Adrenal gland (tissue), 9 donors: ENCODE measurements at regions not wholly inside any gene's neighbourhood (a gene's known extent, or its start where the extent isn't known, plus 50 kb on each side); places are given as distances from the start of the nearest gene placed in this dataset.

Source experiments
- DNase-seq, 7 donors: peaks; one replicate each; pipeline ENCODE4 v3.0.0-alpha.2; 2019 to 2020
- H3K27ac ChIP-seq, 5 donors: fragments of 200-600 bp; sonication (generic) in 4 of 5; 1 replicate in 3 of 5; 2 replicates in 2 of 5; pipeline versions ENCODE4 v1.5.1 to v1.8.0; 2016 to 2020; ENCODE audit warnings: mild to moderate bottlenecking in 1 of 5
- H3K27me3 ChIP-seq: fragments of 200-600 bp; 2 replicates; pipeline ENCODE4 v1.8.0; 2021
- H3K36me3 ChIP-seq, 2 donors: fragments of 200-600 bp; replicated peaks in 1 of 2; 1 replicate in 1 of 2; 2 replicates in 1 of 2; pipeline versions ENCODE4 v1.5.1 to v1.8.0; 2018 to 2022
- H3K4me1 ChIP-seq, 2 donors: fragments of 200-600 bp; replicated peaks in 1 of 2; 1 replicate in 1 of 2; 2 replicates in 1 of 2; pipeline versions ENCODE4 v1.5.1 to v1.8.0; 2018 to 2021
- H3K4me3 ChIP-seq, 4 donors: fragments of 200-600 bp; sonication (generic) in 3 of 4; one replicate each; pipeline ENCODE4 v1.5.1; 2016 to 2018
- H3K9me3 ChIP-seq, 3 donors: fragments of 200-600 bp; sonication (generic) in 1 of 3; replicated peaks in 1 of 3; 1 replicate in 2 of 3; 2 replicates in 1 of 3; pipeline versions ENCODE4 v1.5.1 to v1.8.0; 2016 to 2021
- POLR2A ChIP-seq, 2 donors: fragments of 450-650 bp; IDR thresholded peaks; one replicate each; pipeline ENCODE4 v1.6.1; 2017; ENCODE audit warnings: antibody characterized with exemption in 2 of 2, mild to moderate bottlenecking in 2 of 2, moderate library complexity in 1 of 2
- WGBS, 4 donors: extraction: QIAGEN DNeasy Blood & Tissue Kit in 2 of 4; methylation state at CpG; one replicate each; pipeline versions ENCODE4 v1.1.5 to v1.1.7; 2013 to 2017; 5-methylcytosine and 5-hydroxymethylcytosine counted together
- intact Hi-C, 2 donors: fragments of 100-400 bp; cut with DNase I; formaldehyde crosslinking; loops; one replicate each; pipeline versions ENCODE4 v1.14.1 to v1.15.0; 2022 to 2023
- TF ChIP-seq, protein P1 (sequence below), 6 experiments: fragments of 450-650 bp in 4 of 6; fragments of 200-600 bp in 2 of 6; sonication (generic) in 1 of 6; IDR thresholded peaks; 1 replicate in 5 of 6; 2 replicates in 1 of 6; pipeline versions ENCODE4 v1.5.1 to v1.8.0; 2016 to 2021; ENCODE audit warnings: antibody characterized with exemption in 6 of 6, mild to moderate bottlenecking in 2 of 6, moderate library complexity in 1 of 6
- donor health status: healthy with polysubstance abuse.
- donor health status: Bipolar disorder and iron deficiency.
- donor health status: DM: yes; HTN: yes; CAD: no.
- donor health status: DM: no; HTN: no; CAD: no.
- donor health status: DM: no; HTN: no; CAD: no.

- Histone ChIP-seq H3K27ac (no peak overlapping the region), H3K27me3 (peaks cover 7% of the 10 kb centered on the region), H3K4me3 (no peak overlapping the region), H3K4me1 (no peaks in the 10 kb centered on the region), H3K36me3 (no peaks in the 10 kb centered on the region), H3K9me3 (no peaks in the 10 kb centered on the region)
- WGBS, 4 donors, result 77 to 91% (median 84%) methylated on average over 1 of the region's 1 CpG
- no peak for DNase-seq
- intact Hi-C loops, result no loop called here
- TF ChIP-seq, protein P1, sequence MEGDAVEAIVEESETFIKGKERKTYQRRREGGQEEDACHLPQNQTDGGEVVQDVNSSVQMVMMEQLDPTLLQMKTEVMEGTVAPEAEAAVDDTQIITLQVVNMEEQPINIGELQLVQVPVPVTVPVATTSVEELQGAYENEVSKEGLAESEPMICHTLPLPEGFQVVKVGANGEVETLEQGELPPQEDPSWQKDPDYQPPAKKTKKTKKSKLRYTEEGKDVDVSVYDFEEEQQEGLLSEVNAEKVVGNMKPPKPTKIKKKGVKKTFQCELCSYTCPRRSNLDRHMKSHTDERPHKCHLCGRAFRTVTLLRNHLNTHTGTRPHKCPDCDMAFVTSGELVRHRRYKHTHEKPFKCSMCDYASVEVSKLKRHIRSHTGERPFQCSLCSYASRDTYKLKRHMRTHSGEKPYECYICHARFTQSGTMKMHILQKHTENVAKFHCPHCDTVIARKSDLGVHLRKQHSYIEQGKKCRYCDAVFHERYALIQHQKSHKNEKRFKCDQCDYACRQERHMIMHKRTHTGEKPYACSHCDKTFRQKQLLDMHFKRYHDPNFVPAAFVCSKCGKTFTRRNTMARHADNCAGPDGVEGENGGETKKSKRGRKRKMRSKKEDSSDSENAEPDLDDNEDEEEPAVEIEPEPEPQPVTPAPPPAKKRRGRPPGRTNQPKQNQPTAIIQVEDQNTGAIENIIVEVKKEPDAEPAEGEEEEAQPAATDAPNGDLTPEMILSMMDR (IDR thresholded peaks at IDR 0.05), result no peak
These were observed 139.2 kb upstream of the AMOT start for GRCh38 chrX:112979879-112980278.

GRCh38 chrX:112968351-112969133, 127.9 kb upstream of the AMOT start:
- H3K27me3 ChIP-seq, result no peaks in the 10 kb centered on the region
- TF ChIP-seq POLR2A (IDR thresholded peaks at IDR 0.05), result no peak
- TF ChIP-seq, protein P1 (IDR thresholded peaks at IDR 0.05), result no peak
- WGBS, 4 donors, result 54 to 86% (median 77%) methylated on average over 2 of the region's 2 CpGs
- H3K36me3 ChIP-seq, result no peaks in the 10 kb centered on the region
- H3K4me1 ChIP-seq, result no peaks in the 10 kb centered on the region
- no peak overlapping the region for H3K27ac ChIP-seq
- intact Hi-C loops, result no loop called here
- no peak for DNase-seq
- no peak overlapping the region for H3K4me3 ChIP-seq
- no peaks in the 10 kb centered on the region for H3K9me3 ChIP-seq

GRCh38 chrX:112967903-112968302, 127.3 kb upstream of the AMOT start:
- TF ChIP-seq POLR2A (IDR thresholded peaks at IDR 0.05), result no peak
- TF ChIP-seq, protein P1 (IDR thresholded peaks at IDR 0.05), result no peak
- intact Hi-C loops, result no loop called here
- no peaks in the 10 kb centered on the region for H3K9me3 ChIP-seq
- H3K27ac ChIP-seq, result no peak overlapping the region
- H3K4me1 ChIP-seq, result no peaks in the 10 kb centered on the region
- no peak overlapping the region for H3K4me3 ChIP-seq
- DNase-seq, result no peak
- WGBS, 4 donors, result 64 to 96% (median 85%) methylated on average over 4 of the region's 4 CpGs
- H3K27me3 ChIP-seq, result no peaks in the 10 kb centered on the region
- H3K36me3 ChIP-seq, result no peaks in the 10 kb centered on the region

DNA sequence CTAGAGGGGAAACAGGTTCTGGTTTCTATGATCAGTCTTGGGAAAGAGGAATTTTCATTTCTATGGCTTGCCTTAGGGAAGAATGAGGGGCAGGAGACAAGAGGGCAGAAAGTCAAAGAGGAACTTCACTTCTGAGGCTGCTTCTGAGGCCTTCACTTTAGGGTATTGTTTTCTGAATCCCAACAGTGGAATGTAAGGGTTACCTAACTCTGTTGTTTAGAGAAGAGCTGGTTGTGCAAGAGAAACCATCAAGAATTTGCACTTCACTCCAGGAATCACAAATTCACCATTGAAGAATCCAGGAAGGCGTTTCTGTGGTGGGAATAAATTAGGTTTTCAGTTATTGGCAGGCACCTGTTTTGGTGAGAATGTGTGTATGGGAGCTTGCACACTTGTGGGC, 126.7 kb upstream of the AMOT start:
- H3K36me3 ChIP-seq, result no peaks in the 10 kb centered on the region
- WGBS, 4 donors, result 41 to 100% (median 79%) methylated on average over 1 of the region's 1 CpG
- intact Hi-C loops, result no loop called here
- H3K27me3 ChIP-seq, result no peaks in the 10 kb centered on the region
- no peaks in the 10 kb centered on the region for H3K9me3 ChIP-seq
- H3K4me3 ChIP-seq, result no peak overlapping the region
- TF ChIP-seq, protein P1 (IDR thresholded peaks at IDR 0.05), result no peak
- no peak for TF ChIP-seq POLR2A (IDR thresholded peaks at IDR 0.05)
- DNase-seq, result no peak
- no peaks in the 10 kb centered on the region for H3K4me1 ChIP-seq
- no peak overlapping the region for H3K27ac ChIP-seq
